Kidney glomerular epithelial cell (primary cell): ENCODE measurements at regions not wholly inside any gene's neighbourhood (a gene's known extent, or its start where the extent isn't known, plus 50 kb on each side); places are given as distances from the start of the nearest gene placed in this dataset.
"Not testable (repeated sequence)": the region's sequence is repeated elsewhere in the genome, so short reads cannot be mapped to it uniquely, and the experiment has no call there.

Source experiments
- DNase-seq: peaks from one replicate; lab custom pipeline; 2025; lab: John Stamatoyannopoulos, UW

- DNase-seq: no peak
These were observed 82.9 kb upstream of the APBB1IP start for GRCh38 chr10:26355241-26355640.

DNA sequence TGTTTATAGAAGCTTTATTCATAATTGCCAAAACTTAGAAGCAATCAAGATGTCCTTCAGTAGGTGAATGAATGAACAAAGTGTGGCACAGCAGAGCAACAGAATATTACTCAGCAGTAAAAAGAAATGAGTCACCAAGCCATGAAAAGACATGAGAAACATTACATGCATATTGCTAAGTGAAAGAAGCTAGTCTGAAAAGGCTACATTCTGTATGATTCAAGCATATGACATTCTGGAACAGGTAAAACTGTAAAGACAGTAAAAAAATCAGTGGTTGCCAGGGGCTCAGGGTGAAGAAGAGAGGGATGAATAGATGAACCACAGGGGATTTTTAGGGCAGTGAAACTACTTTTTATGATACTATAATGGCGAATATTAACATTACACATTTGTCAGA, 80.9 kb upstream of the APBB1IP start:
- DNase-seq: no peak

GRCh38 chr10:26358071-26358470, 80.1 kb upstream of the APBB1IP start:
- no peak for DNase-seq

- no peak for DNase-seq
These were observed 78.5 kb upstream of the APBB1IP start for GRCh38 chr10:26359670-26360069.

DNA sequence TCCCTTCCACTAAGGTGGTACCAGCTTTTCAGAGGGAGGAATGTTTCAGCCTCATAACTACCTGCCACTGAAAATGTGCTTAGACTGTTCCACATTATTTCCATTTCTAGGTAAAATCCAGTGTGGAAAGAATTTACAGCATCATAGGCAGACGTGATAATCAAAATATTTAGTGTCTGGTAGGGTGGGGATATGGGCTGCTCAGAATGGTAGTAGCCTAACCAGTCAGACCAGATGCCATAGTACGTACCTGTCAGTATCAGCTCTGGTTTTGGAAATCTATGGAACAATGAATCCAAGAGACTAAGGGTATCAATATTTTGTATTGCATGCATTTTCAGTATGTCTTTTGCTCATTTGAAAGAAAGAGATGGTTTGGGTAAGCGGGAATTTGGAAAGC, 76.8 kb upstream of the APBB1IP start:
- no peak for DNase-seq

GRCh38 chr10:26361971-26362370, 76.2 kb upstream of the APBB1IP start:
- DNase-seq: no peak

GRCh38 chr10:26365681-26366358, 72.3 kb upstream of the APBB1IP start:
- peak; percentile 65 for DNase-seq

- not testable (repeated sequence) for DNase-seq
These were observed 71.1 kb upstream of the APBB1IP start for GRCh38 chr10:26367035-26367434.

- DNase-seq: peak; percentile 70
These were observed 70.4 kb upstream of the APBB1IP start for GRCh38 chr10:26367771-26368170.

- DNase-seq: no peak
These were observed 69.7 kb upstream of the APBB1IP start for GRCh38 chr10:26368463-26368862.

DNA sequence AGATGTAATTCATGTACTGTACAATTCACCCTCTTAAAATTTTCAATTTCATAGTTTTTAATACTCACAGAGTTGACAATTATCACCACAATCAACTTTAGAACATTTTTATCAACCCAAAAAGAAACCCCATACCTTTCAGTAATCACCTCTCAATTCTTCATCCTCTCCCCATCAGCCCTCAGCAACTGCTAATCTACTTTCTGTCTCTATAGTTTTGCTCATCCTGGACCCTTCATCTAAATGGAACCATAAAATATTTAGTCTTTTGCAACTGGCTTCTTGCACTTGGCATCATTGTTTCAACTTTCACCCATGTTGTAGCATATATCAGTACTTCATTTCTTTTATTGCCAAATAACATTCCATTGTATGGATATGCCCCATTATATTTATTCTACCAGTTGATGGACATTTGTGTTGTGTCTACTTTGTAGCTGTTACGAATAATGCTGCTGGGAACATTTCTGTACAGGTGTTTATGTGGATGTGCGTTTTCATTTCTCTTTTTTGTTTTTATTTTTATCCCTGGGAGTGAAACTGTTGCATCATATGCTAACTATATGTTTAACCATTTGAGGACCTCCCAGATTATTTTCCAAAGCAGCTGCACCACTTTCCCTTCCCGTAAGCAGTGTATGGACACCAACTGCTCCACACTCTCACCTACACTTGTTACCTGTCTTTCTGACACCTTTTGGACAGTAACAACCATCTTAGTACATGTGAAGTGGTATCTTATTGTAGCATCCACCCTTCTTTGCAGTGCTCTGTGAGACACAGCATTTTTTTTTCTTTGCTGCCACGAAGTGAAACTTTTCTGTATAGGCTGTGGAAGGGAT, 65.4 kb upstream of the APBB1IP start:
- DNase-seq: no peak

- DNase-seq: no peak
These were observed 63.7 kb upstream of the APBB1IP start for GRCh38 chr10:26374426-26374825.

DNA sequence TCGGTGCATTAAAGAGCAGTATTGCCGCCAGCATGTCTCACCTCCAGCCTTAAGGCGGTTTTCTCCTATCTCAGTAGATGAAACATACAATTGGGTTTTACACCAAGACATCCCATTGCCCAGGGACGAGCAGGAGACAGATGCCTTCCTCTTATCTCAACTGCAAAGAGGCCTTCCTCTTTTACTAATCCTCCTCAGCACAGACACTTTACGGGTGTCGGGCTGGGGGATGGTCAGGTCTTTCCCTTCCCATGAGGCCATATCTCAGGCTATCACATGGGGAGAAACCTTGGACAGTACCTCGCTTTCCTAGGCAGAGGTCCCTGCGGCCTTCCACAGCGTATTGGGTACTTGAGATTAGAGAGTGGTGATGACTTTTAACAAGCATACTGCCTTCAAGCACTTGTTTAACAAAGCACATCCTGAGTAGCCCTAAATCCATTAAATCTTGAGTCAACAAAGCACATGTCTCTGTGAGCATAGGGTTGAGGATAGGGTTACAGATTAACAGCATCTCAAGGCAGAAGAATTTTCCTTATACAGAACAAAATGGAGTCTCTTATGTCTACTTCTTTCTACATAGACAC, 60.8 kb upstream of the APBB1IP start:
- DNase-seq: not testable (repeated sequence)

- DNase-seq: no peak
These were observed 59.3 kb upstream of the APBB1IP start for GRCh38 chr10:26378861-26379294.

- no peak for DNase-seq
These were observed 57.3 kb upstream of the APBB1IP start for GRCh38 chr10:26380815-26381214.

- DNase-seq: no peak
These were observed 56.2 kb upstream of the APBB1IP start for GRCh38 chr10:26381986-26382385.

GRCh38 chr10:26384600-26384999, 53.5 kb upstream of the APBB1IP start:
- no peak for DNase-seq

DNA sequence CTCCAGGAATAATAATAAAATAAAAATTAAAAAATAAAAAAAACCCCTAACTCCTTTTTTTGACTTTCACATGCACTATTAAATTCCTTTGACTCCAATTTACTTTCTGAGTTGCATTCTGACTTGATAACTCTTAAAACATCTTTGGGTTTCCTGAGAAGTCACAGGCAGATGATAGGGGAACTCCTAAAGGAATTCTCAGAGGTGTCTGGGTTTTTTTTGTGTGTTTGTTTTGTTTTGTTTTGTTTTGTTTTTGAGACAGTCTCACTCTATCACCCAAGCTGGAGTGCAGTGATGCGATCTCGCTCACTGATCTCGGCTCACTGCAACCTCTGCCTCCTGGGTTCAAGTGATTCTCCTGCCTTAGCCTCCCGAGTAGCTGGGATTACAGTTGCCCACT, 52.7 kb upstream of the APBB1IP start:
- no peak for DNase-seq

- DNase-seq: no peak
These were observed 51.4 kb upstream of the APBB1IP start for GRCh38 chr10:26386781-26387180.
